ENCODE measurements at regions not wholly inside any gene's neighbourhood (a gene's known extent, or its start where the extent isn't known, plus 50 kb on each side); places are given as distances from the start of the nearest gene placed in this dataset.

GRCh38 chr12:108037960-108038359 lies 91.1 kb upstream of the WSCD2 start:
- no peaks in the 10 kb centered on the region for H3K9me3 ChIP-seq
- H3K27ac ChIP-seq (ENCODE audit: low read depth in 2 of 2, low read length in 1 of 2): no peak overlapping the region
- H3K27me3 ChIP-seq (ENCODE audit: insufficient read depth): no peaks in the 10 kb centered on the region
- H3K4me1 ChIP-seq (ENCODE audit: control insufficient read depth in 1 of 2, insufficient read depth in 2 of 2, low read depth in 1 of 2, low read length in 1 of 2): no peaks in the 10 kb centered on the region
- WGBS (ENCODE audit: low lambda C conversion rate): 40% methylated on average over 5 of the region's 5 CpGs
- POLR2A ChIA-PET: no interaction called here
- no peaks in the 10 kb centered on the region for H3K36me3 ChIP-seq (replicated peaks in 1 of 2; ENCODE audit: control insufficient read depth in 1 of 2, insufficient read depth in 2 of 2, low read length in 1 of 2)
- no peak overlapping the region for H3K4me2 ChIP-seq
- H3F3A ChIP-seq (replicated peaks; ENCODE audit: insufficient read depth): no peaks in the 10 kb centered on the region
- DNase-seq: no peak
- H3K79me2 ChIP-seq (ENCODE audit: insufficient read depth): no peaks in the 10 kb centered on the region
- CTCF ChIA-PET: no interaction called here
- no peak overlapping the region for H3K4me3 ChIP-seq (ENCODE audit: low read depth in 2 of 2, low read length in 1 of 2)
- H2AFZ ChIP-seq (ENCODE audit: low read depth): no peak overlapping the region
- H4K20me1 ChIP-seq (ENCODE audit: insufficient read depth): no peaks in the 10 kb centered on the region
- H3K9ac ChIP-seq: no peak overlapping the region
- H3K9me2 ChIP-seq: no peaks in the 10 kb centered on the region
- no peak for TF ChIP-seq EZH2phosphoT487 (IDR thresholded peaks at IDR 0.05; ENCODE audit: borderline replicate concordance, low read depth)

- Histone ChIP-seq H3K27me3 (ENCODE audit: insufficient read depth) (no peaks in the 10 kb centered on the region), H3K4me1 (ENCODE audit: control insufficient read depth in 1 of 2, insufficient read depth in 2 of 2, low read depth in 1 of 2, low read length in 1 of 2) (no peaks in the 10 kb centered on the region), H3K9ac (no peak overlapping the region), H3K4me3 (ENCODE audit: low read depth in 2 of 2, low read length in 1 of 2) (no peak overlapping the region), H3K9me3 (no peaks in the 10 kb centered on the region), H3F3A (replicated peaks; ENCODE audit: insufficient read depth) (no peaks in the 10 kb centered on the region), H3K4me2 (no peak overlapping the region), H4K20me1 (ENCODE audit: insufficient read depth) (no peaks in the 10 kb centered on the region), H3K9me2 (no peaks in the 10 kb centered on the region), H3K79me2 (ENCODE audit: insufficient read depth) (no peaks in the 10 kb centered on the region), H2AFZ (ENCODE audit: low read depth) (no peak overlapping the region), H3K27ac (ENCODE audit: low read depth in 2 of 2, low read length in 1 of 2) (no peak overlapping the region), H3K36me3 (replicated peaks in 1 of 2; ENCODE audit: control insufficient read depth in 1 of 2, insufficient read depth in 2 of 2, low read length in 1 of 2) (no peaks in the 10 kb centered on the region)
- 43% methylated on average over 4 of the region's 4 CpGs for WGBS (ENCODE audit: low lambda C conversion rate)
- TF ChIP-seq, protein P1, sequence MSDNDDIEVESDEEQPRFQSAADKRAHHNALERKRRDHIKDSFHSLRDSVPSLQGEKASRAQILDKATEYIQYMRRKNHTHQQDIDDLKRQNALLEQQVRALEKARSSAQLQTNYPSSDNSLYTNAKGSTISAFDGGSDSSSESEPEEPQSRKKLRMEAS (IDR thresholded peaks at IDR 0.05; ENCODE audit: low read depth): no peak
- TF ChIP-seq IRF3 (IDR thresholded peaks at IDR 0.05; ENCODE audit: low read depth, low read length) (no peak), POLR2AphosphoS5 (IDR thresholded peaks at IDR 0.05; ENCODE audit: low read depth, low read length) (no peak), MEF2A (IDR thresholded peaks at IDR 0.05; ENCODE audit: borderline replicate concordance, low read depth) (no peak), SIN3A (IDR thresholded peaks at IDR 0.05; ENCODE audit: borderline replicate concordance, low read depth, low read length) (no peak), RXRA (IDR thresholded peaks at IDR 0.05; ENCODE audit: borderline replicate concordance, low read depth) (no peak), EZH2phosphoT487 (IDR thresholded peaks at IDR 0.05; ENCODE audit: borderline replicate concordance, low read depth) (no peak), SMC3 (IDR thresholded peaks at IDR 0.05; ENCODE audit: low read depth, low read length) (no peak), FOXM1 (IDR thresholded peaks at IDR 0.05; ENCODE audit: low read depth) (no peak), TCF12 (IDR thresholded peaks at IDR 0.05) (no peak), GABPA (IDR thresholded peaks at IDR 0.05; ENCODE audit: low read depth) (no peak), JUND (IDR thresholded peaks at IDR 0.05) (no peak), RCOR1 (IDR thresholded peaks at IDR 0.05; ENCODE audit: low read length) (no peak), YY1 (IDR thresholded peaks at IDR 0.05; ENCODE audit: low read depth) (no peak), GATA2 (CRISPR knock-in tag; IDR thresholded peaks at IDR 0.05) (no peak)
- TF ChIP-seq, protein P2, sequence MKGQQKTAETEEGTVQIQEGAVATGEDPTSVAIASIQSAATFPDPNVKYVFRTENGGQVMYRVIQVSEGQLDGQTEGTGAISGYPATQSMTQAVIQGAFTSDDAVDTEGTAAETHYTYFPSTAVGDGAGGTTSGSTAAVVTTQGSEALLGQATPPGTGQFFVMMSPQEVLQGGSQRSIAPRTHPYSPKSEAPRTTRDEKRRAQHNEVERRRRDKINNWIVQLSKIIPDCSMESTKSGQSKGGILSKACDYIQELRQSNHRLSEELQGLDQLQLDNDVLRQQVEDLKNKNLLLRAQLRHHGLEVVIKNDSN (IDR thresholded peaks at IDR 0.05; ENCODE audit: borderline replicate concordance, low read depth): no peak
- TF ChIP-seq, protein P3, sequence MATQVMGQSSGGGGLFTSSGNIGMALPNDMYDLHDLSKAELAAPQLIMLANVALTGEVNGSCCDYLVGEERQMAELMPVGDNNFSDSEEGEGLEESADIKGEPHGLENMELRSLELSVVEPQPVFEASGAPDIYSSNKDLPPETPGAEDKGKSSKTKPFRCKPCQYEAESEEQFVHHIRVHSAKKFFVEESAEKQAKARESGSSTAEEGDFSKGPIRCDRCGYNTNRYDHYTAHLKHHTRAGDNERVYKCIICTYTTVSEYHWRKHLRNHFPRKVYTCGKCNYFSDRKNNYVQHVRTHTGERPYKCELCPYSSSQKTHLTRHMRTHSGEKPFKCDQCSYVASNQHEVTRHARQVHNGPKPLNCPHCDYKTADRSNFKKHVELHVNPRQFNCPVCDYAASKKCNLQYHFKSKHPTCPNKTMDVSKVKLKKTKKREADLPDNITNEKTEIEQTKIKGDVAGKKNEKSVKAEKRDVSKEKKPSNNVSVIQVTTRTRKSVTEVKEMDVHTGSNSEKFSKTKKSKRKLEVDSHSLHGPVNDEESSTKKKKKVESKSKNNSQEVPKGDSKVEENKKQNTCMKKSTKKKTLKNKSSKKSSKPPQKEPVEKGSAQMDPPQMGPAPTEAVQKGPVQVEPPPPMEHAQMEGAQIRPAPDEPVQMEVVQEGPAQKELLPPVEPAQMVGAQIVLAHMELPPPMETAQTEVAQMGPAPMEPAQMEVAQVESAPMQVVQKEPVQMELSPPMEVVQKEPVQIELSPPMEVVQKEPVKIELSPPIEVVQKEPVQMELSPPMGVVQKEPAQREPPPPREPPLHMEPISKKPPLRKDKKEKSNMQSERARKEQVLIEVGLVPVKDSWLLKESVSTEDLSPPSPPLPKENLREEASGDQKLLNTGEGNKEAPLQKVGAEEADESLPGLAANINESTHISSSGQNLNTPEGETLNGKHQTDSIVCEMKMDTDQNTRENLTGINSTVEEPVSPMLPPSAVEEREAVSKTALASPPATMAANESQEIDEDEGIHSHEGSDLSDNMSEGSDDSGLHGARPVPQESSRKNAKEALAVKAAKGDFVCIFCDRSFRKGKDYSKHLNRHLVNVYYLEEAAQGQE (IDR thresholded peaks at IDR 0.05; ENCODE audit: low read depth, low read length): no peak
- TF ChIP-seq, protein P4, sequence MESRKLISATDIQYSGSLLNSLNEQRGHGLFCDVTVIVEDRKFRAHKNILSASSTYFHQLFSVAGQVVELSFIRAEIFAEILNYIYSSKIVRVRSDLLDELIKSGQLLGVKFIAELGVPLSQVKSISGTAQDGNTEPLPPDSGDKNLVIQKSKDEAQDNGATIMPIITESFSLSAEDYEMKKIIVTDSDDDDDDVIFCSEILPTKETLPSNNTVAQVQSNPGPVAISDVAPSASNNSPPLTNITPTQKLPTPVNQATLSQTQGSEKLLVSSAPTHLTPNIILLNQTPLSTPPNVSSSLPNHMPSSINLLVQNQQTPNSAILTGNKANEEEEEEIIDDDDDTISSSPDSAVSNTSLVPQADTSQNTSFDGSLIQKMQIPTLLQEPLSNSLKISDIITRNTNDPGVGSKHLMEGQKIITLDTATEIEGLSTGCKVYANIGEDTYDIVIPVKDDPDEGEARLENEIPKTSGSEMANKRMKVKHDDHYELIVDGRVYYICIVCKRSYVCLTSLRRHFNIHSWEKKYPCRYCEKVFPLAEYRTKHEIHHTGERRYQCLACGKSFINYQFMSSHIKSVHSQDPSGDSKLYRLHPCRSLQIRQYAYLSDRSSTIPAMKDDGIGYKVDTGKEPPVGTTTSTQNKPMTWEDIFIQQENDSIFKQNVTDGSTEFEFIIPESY (IDR thresholded peaks at IDR 0.05; ENCODE audit: borderline replicate concordance, low read depth): no peak
- TF ChIP-seq, protein P5, sequence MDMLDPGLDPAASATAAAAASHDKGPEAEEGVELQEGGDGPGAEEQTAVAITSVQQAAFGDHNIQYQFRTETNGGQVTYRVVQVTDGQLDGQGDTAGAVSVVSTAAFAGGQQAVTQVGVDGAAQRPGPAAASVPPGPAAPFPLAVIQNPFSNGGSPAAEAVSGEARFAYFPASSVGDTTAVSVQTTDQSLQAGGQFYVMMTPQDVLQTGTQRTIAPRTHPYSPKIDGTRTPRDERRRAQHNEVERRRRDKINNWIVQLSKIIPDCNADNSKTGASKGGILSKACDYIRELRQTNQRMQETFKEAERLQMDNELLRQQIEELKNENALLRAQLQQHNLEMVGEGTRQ (IDR thresholded peaks at IDR 0.05; ENCODE audit: borderline replicate concordance, low read depth, low read length): no peak
- ChIA-PET POLR2A (no interaction called here), CTCF (interaction anchor here (1.2 to 2.1 kb wide), 4 partner anchors 8 to 90 kb away, joined by 4 to 10 read pairs (median 6); partner anchors contain the start of gene WSCD2)
- no peak for DNase-seq
Observed at GRCh38 chr12:108039794-108040193, 89.3 kb upstream of the WSCD2 start.

Measured in SK-N-SH (cell line).